NCI-H69 (cell line): ENCODE measurements at regions not wholly inside any gene's neighbourhood (a gene's known extent, or its start where the extent isn't known, plus 50 kb on each side); places are given as distances from the start of the nearest gene placed in this dataset.
"Not testable (repeated sequence)": the region's sequence is repeated elsewhere in the genome, so short reads cannot be mapped to it uniquely, and the experiment has no call there.

Experiments used
- DNase-seq: peaks from one replicate; lab custom pipeline; 2025; lab: John Stamatoyannopoulos, UW

DNA sequence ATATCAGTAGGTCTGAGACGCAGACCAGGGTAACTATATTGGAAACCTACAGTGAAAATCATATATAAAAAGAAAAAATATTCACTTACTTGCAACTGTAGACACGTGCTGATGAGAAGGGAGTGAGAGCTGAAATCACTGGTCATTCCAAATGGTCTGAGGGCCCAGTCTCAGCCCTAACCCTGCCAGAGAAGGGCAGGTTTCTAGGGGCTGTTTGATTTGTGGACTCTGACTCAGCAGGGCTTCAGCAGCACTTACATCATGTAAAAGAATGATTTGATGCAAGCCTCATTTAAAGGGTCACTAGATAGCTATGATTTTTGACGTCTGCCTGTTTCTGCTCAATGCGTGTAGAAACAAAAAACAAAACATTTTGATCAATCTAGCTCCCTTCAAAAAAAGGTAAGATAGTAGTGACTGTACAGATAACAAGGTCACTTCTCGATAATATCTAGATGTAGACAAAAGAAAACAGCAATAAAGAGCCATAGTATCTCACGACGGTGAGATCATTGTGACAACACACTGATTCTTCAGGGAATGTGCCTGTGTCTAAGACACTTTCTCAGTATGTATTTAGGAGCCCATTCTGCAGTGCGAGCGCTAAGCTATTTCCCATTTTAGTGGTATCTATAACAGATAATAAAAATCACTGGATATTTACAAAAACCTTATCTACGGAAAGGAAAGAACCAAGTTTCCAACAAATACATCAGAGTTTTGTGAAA lies 307.2 kb downstream of the HIVEP2 start:
- no peak for DNase-seq

DNA sequence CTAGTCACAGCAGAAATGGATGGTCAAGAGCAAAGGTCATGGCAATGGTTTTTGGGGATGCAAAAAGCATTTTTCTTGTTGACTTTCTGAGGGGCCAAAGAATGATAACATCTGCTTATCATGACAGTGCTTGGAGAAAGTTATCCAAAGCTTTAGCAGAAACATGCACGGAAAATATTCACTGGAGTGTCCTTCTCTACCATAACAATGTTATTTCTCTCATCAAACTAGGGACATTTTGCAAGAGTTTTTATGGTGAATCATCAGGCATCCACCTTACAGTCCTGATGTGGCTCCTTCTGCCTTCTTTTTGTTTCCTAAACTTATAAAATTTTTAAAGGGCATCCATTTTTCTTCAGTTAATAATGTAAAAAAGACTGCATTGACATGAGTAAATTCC lies 302.3 kb downstream of the HIVEP2 start:
- DNase-seq: no peak

DNA sequence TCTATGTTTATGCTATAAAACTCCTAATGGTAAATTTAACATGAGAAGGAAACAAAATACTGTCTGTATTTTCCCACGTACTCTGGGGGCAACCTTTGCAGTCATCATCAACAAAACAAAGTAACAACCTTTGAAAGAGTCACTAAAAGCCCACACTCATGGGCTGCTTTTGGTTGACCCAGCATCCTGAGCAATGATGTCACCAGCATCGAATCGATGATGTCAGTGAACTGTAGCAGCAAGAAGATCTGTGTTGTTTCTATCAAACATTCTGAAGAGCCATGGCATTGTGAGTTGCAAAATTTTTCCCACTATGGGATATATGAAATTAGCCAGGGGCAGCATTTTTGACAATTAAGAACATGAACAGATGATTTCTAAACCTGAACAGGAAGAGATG lies 300.1 kb downstream of the HIVEP2 start:
- DNase-seq: no peak

DNA sequence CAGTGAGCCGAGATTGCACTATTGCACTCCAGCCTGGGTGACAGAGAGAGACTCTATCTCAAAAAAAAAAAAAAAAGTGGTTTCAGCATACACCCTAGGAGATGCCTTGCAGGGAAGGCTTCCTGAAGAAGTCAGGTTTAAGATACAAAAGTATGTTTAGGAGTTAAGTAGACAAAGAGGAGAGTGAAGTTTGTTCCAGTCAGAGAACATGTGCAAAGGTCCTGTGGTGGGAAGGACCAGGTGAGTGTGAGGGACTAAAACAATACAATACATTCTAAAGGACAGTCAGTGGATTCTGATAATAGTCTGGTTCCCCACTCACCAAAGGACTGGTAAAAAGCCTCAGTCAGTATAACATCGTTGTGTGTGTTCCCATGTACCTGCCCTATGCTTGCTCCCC lies 299.3 kb downstream of the HIVEP2 start:
- DNase-seq: no peak

DNA sequence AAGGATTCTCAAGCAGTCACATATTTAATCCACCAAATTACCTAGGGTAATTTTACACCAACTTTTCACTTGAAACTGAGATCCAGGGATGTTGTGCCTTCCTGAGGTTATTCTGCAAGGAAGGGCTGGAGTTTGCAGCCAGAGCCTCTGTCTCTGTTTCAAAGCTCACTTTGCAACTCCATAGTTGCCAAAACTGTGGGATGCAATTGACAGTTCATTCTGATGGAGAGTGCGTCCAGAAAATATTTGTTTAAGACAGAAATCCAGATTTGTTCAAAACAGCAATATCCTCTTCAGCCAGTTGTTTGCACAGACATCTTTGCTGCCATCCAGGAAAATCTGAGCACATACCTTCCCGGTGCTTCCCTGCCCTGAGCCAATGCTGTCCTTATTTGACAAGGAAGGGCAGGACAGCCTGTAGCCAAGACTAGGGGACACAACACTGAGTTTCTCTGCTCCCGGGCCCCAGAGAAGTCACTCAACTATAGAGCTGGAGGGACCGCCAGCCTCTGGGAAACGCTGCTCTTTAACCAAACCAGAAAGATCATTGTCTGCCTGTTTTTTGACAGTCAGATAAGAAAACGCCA lies 297.4 kb downstream of the HIVEP2 start:
- no peak for DNase-seq

DNA sequence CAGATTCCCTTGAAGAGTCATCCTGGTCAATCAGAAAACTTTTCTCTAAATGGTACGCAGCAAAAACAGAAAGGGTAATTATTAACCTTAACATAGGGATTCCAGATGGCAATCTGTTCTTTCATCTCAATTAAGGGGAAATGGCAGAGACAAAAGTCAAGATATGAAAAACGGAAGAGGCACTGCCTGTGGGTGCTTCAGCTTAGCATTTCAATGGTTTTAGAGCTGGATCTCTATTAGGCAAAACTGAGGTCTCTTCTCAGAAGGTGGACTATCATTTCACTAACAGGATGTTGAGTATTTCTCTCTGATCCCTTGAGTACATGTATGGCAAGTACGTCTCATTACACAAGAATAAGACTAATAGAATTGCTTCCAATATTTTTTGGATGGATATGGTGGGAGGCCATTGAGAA lies 296.9 kb downstream of the HIVEP2 start:
- DNase-seq: no peak

DNA sequence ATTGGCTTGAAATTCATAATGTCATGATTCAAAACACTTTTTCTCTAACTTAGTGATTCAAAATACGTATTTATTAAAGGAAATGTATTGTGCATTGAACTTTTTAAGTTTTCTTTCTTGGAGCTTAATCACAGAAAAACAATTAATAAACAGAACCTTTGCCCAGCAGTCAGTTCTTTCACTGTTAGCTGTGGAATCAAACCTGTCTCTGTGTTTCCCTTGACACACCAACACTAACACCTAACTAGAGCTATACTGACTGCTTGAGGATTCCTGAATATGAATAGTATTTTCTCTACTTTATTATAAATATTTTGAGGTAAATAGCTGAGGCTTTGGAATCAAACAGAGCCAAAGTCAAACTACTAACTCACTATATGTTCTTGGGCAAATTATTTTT lies 296.4 kb downstream of the HIVEP2 start:
- DNase-seq: no peak

DNA sequence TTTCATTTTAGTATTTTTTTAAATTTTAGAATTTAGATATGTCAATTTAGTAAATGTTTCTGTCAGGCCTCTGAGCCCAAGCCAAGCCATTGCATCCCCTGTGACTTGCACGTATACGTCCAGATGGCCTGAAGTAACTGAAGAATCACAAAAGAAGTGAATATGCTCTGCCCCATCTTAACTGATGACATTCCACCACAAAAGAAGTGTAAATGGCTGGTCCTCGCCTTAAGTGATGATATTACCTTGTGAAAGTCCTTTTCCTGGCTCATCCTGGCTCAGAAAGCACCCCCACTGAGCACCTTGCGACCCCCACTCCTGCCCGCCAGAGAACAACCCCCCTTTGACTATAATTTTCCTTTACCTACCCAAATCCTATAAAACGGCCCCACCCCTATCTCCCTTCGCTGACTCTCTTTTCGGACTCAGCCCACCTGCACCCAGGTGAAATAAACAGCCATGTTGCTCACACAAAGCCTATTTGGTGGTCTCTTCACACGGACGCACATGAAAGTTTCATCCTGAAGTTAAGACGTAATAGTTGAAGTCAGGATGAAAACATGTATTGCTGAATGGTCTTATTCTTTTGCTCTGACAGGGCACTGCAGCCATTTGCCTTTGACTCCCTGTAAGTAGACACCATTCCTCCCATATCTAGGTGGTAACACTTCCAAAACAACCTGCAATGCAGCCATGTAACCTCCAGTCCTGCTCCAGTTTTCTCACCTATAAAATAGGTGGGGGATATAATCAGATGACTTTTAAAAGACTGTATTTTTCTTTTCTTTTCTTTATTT lies 295.3 kb downstream of the HIVEP2 start:
- not testable (repeated sequence) for DNase-seq

DNA sequence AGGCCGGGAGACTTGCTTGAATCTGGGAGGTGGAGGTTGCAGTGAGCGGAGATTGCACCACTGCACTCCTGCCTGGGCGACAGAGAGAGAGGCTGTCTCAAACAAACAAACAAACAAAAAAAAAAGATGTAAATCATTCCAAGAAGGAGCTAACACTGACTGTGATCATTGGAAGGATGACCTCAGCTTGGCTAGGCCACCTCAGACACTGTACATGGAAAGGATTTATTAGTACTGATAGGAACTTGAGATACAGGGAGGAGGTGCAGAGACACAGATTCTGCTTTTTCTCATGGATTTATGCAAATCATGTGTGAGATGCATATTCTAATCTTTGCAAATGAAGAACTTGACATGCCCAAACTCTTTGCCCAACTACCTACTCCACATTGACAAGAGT lies 293.6 kb downstream of the HIVEP2 start:
- DNase-seq: no peak

DNA sequence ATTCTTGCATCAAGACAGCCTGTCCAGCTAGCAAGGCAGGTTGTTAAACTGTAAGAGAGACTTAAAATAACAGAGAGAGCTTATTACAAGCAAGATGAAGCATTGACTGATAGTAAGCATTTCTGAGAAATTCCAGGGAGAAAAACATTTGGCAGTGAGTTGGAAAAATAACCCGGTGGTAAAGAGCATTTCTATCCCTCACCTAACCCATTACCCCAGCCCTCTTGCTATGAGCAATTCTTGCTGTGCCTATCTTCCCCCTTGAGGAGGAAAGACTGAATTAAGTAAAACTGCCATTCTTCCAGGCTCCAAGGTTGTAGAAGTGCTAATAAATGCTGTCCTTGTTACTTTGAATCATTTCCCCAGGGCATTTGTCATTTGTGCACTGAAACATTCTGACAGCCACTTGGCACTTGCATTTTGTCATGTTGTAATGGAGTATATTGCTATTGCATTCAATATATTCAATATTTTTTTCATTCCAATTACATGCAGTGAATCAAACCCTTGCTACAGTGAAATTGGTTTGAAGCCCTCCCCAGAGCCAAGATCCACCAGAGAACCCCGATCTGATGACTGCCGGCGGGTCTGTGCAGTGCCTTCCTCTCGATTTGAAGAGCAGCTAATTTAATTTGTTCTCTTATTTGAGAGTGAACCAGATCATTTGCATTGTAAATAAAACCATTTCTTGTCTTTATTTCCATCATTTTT lies 291.1 kb downstream of the HIVEP2 start:
- DNase-seq: no peak

DNA sequence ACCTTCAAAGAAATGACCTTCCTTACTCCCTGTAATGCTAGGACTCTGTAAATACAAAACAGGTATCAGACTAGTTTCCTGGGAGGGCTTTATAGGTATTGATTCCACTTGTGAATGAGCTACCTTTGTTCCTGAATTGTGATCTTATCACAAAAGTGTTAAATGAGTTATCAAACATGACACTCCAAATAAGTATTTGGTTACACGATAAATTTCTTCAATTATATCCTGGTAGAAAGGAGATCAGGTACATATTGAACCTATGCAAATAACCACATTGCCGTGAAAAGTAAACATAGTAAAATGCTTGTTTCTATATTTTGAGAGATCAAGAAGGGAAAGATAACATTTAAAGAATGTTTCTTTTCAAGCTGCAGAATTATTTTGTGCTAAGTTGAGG lies 285.3 kb downstream of the HIVEP2 start:
- DNase-seq: no peak

DNA sequence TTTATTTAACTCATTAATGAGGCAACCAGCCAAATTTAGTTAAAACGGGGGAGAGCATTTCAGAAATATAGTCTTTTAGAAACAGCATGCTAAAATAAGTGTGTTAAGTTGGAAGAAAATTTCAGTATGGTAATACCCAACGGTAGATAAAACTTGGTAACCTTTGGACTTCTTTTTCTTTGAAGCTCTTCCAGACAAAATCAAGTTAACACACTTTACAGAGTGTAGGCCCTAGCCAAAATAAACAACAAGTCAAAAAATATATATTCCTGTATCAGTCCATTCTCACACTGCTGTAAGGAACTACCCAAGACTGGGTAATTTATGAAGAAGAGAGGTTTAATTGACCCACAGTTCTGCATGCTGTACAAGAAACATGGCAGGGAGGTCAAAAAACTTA lies 279.6 kb downstream of the HIVEP2 start:
- no peak for DNase-seq

DNA sequence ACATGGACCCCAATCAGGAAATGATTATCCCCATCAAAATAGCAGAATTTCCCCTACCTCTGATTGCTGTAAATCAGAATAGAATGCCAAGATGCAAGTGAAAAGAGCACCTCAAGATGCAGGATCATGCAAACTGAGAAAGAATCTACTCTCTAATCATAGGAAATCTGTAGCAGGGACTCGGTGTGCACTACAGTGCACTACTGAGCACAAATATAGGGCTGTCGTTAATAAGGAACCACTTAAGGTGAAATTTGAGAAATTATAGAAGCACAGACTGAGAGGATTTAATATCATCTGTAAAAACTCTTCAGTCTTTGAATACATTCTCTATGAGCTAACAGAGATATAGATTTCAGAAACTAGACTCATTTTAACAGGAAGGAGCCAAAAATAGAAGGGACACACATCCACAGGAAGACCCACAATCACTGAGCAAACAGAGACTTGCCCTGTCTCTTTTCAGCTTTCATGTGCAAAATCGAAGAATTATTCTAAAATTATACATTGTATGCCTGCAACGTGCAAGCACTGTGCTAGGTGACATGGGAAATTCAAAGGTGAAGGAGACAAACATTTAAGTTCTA lies 278.3 kb downstream of the HIVEP2 start:
- DNase-seq: no peak

DNA sequence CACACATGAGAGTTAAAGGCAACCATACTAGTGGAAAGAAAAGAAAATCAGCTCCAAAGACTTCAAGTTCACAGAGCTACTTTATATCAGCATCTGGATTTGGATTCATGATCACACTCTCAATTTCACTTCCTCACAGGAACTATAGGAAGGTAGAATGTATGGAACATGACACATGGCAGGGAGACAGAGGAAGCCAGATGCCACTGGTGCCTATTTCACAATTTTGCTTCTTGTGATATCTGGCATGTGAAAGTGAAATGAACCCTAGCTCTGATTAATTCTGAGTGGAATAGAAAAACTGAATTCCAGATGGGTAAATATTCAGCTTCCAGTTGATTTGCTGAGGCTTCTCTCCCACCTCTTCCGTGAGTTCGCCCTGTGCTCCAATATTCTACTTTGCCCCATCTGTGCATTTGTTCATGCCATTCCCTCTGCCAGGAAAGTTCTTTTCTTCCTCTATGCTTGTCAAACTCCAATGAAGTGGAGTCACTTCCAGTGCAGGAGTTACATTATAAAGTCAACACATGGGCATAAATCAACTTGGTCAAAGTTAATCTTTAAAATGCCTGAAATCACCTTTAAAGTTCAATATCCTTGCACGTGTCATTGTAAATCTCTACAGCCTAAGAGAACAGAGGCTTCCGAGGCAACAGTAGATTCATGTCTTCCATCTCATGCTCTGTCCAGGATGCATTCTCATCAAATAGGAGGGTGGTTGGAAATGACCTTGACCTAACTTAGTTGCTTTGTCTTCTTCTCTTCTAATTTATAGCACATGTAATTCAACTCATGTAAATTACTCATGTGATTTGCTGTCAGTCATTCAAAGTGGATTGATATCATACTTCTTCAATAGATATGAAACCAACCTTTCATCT lies 275.3 kb downstream of the HIVEP2 start:
- no peak for DNase-seq

DNA sequence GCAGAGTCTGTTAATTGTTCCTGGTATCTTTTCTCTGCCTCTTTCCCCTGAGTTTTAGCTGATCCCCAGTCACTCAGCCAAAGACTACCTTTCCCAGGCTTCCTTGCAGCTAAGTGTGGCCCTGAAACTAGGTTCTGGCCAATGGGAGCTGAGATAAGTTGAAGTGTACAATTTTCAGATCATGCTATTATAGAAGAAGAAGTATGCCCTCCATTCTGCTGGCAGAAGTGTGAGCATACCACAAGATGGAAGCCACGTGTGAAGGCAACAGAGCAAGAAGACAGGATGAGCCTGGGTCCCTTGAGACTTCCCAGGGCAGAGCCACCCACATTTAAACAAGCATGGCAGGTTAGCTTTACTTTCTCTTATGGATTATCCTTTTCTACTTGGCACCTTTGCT lies 273.2 kb downstream of the HIVEP2 start:
- no peak for DNase-seq

DNA sequence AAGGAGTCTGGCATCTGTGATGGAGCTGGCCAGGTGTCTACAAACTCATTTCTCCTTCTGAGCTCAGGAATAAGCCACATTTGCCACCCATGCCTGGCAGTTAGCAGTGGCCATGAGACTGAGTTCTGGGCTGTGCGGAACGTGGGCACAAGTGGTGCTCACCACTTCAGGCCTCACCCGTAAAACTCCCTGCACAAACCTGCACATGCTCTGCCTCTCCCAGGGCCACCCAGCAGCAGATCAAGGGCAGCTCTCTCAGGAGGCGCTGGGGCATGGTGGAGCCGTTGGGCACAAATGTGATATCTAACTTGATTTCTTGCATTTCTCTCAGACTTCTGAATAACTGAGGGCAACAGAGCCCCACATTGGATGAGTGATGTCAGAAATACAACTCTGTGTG lies 269.5 kb downstream of the HIVEP2 start:
- DNase-seq: no peak

DNA sequence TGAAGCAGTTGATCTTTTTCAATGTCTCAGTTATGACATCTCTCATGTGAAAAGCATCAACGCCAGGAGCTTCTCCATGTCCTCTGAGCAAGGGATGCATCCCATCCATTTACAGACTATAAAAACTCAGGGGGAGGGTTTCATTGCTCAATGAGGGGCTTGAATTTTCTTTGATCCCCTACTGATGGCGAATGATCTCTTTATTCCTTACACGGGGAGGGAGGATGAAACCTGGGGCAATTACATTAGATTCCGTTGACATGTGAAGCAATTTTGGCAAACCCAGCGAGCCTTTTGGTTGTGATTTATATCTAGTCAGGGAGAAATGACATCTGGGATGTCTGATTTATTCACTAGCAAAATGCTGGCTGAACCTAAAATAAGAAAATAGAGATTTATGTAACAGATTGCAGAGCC lies 268.9 kb downstream of the HIVEP2 start:
- DNase-seq: no peak

DNA sequence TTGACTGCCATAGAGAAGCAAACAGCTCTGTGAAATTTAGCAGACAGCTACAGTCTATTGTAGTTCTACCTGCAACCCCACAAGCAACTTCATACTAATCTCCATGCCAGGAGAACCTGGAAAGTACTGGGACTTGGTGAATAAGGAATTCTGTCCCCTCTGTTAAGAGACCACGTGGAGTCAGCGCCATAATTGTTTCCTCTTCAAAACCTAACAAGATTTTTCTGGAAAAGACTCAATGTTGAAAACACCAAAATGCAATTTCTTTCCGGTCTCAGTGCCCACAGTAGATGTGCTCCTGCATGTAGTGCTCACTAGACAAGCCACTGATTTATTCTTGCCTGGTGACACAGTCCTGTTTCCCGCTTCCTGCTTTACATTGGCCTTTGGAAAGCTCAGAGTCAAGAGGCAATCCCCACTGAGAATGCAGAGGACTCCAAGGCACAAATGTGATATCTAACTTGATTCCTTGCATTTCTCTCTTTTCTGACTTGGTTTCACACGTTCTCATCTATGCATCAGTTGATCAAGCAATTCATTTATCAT lies 268.3 kb downstream of the HIVEP2 start:
- DNase-seq: no peak

DNA sequence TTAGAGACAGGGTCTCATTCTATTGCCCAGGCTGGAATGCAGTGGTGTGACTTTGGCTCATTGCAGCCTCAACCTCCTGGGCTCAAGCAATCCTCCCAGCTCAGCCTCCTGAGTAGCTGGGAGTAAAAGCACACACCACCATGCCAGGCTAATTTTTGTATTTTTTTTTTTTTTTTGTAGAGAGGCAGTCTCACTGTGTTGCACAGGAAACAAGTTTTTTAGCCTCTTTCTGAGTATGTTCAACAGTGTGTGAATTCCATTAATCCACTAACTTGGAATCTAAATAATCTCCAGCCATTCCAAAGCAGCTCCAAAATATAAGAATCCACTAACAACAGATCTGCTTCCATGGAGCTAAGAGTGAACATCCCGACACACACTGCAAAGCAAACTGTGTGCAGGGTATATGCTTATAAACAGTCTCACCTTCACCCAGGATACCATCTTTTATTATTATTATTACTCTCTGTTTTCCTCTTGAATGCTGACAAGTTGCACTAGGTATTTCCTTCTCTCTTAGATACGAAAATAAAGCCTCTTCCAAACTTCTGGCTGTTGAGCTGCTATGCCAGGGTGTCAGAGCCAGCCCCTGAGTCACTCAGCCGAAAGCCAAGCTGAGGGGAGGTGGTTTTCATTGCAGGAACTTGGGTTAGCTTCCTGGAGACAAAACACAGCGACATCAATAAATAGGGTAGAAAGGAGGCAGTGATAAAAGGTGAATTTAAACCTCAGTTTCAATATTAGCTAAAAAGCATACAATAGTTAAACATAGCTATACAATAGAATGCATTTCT lies 264.9 kb downstream of the HIVEP2 start:
- DNase-seq: no peak

DNA sequence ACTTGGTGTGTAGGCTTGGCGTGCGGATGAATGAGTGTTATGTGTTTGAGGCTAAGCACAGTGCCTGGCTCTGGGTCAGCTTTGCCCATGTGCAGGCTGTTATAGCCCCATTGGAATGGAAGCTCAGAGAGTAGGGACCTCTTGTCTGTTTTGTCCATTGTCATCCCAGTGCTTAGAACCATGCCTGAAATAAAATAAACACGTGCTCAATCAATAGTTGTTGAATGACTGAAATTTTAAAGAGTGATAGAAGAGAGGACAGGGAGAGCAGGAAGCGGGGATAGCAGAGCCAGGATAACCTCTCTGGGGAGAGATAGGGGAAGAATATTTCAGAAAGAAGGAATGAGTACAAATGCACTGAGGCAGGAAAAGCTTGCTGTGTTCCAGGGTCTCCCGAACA lies 263.9 kb downstream of the HIVEP2 start:
- DNase-seq: no peak
